ENCODE measurements at regions not wholly inside any gene's neighbourhood (a gene's known extent, or its start where the extent isn't known, plus 50 kb on each side); places are given as distances from the start of the nearest gene placed in this dataset.
"Not testable (repeated sequence)": the region's sequence is repeated elsewhere in the genome, so short reads cannot be mapped to it uniquely, and the experiment has no call there.

DNA sequence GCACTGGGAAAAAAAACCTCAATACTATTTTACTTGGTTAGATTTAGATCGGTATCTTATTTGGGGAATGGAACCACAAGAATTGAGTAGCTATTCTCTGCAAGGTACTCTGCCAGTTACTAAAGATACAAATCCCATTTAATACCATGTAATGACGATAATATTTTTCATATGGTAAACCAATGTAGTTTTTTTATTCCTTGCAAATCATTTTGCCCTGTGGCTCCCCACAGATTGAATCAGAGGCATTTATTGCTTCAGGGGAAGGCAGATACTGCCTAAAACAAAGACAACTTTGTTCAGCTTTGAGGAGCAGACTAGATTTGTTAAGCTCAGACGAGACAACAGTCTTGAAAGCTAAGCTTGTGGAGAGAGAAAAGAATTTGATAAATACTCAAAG lies 226.7 kb upstream of the RUNX1 start:
- no peak for DNase-seq

DNA sequence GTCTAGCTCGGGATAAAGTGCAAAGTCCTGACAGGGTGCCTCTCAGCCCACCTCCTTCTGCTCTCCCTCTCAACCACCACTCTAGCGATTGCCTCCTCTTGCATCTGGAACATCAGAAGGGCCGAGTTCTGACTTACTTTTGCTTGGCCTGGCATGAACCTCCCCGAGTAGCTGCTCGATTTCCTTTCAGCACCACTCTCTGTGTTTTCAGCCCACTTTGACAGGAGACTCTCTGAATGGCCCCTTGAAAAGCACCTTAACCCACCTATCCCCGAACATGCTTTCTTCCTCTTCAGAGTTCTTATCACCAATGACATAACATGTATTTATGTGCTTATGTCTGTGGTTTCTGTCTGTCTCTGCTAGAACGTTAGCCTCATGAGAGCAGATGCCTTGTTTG lies 225.8 kb upstream of the RUNX1 start:
- DNase-seq = no peak

DNA sequence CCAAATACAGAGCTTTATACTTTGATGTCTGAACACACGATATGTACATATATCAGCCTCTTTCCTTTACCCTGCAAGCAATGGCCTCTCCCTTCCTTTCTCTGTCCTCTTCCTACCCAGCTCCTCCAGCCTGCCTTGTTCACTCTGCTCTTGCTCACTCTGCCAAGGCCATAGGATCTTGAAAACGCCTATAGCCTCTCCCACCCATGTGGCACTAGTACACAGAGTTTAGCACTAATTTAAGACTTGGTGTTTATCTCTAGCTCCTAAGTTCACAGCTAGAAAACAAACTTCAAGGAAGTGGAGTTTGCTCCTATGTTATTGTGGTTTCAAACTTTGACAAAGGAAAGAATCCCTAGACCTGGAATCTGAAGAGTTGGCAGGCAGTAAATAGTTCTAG lies 225.0 kb upstream of the RUNX1 start:
- DNase-seq = no peak

DNA sequence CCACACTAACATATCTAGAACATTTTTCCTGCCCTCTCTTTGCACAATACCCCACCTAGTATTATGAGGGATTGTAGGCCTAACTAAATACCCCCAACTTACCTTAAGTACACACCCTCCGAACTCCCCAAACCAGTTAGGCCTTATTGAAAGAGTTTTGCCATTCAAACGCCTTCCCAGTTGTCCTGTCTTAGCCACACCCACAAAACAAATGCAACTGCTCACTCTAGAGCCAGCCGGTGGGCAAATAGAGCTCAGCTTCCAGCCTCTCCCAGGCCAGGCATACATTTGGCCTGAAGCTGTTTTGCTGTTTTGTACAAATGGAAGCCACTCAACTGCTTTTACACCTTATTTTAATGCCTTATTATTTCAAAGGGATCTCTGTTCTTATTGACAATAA lies 224.2 kb upstream of the RUNX1 start:
- DNase-seq = no peak

DNA sequence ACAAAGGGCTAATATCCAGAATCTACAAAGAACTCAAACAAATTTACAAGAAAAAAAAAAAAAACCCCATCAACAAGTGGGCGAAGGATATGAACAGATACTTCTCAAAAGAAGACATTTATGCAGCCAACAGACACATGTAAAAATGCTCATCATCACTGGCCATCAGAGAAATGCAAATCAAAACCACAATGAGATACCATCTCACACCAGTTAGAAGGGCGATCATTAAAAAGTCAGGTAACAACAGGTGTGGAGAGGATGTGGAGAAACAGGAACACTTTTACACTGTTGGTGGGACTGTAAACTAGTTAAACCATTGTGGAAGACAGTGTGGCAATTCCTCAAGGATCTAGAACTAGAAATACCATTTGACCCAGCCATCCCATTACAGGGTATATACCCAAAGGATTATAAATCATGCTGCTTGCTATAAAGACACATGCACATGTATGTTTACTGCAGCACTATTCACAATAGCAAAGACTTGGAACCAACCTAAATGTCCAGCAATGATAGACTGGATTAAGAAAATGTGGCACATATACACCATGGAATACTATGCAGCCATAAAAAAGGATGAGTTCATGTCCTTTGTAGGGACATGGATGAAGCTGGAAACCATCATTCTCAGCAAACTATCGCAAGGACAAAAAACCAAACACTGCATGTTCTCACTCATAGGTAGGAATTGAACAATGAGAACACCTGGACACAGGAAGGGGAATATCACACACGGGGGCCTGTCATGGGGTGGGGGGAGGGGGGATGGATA lies 222.4 kb upstream of the RUNX1 start:
- not testable (repeated sequence) for DNase-seq

DNA sequence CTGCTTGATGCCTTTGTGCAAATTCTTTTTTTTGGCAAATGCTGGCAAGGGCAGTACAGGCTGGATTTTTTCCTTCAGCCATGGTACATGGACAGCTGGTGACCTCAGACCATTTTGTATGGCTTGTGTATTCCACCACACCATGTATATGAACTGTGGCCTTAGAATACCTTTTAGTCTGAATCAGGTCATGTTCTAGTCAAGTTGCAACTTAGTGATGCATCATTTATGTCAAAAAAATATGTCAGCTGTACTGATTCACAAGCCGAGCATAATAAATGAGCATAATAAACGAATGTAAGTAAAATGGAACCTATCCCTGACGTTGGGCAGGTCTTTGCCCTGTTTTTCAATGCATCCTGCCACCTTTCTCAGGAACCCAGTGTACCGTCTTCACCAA lies 219.7 kb upstream of the RUNX1 start:
- DNase-seq = no peak

DNA sequence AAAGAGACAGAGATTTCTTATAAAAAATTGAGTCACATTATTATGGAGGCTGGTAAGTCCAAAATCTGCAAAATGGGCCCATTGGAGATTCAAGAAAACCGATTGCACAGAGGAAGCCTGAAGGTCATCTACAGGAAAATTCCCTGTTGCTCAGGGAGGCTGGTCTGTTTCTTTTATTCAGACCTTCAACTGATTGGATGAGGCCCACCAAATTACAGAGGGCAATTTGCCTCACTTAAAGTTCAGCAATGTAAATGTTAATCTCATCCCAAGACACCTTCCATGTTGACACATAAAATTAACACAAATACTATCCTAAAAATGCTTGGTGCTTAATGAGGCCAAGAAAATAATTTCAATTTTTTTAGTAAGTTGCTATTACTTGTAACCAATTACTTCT lies 219.2 kb upstream of the RUNX1 start:
- DNase-seq = no peak

DNA sequence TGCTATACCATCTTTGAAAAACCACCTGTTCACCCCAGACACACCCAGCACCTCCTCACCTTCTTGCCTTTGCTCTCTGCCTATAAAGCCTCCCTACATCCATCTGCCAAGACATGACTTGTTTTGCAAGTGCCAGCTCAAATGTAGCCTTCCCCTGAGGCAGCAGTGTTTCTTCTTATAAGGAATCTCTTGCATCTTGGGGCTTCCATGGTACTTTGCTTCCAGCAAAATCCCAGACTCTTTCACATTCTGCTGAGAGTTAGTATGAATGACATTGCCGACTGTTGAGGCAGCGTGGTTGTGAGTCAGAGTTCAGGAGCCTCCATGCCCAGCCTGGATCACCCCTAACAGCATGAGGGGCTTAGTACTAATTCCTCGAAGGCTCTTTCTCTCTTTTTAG lies 217.4 kb upstream of the RUNX1 start:
- no peak for DNase-seq

DNA sequence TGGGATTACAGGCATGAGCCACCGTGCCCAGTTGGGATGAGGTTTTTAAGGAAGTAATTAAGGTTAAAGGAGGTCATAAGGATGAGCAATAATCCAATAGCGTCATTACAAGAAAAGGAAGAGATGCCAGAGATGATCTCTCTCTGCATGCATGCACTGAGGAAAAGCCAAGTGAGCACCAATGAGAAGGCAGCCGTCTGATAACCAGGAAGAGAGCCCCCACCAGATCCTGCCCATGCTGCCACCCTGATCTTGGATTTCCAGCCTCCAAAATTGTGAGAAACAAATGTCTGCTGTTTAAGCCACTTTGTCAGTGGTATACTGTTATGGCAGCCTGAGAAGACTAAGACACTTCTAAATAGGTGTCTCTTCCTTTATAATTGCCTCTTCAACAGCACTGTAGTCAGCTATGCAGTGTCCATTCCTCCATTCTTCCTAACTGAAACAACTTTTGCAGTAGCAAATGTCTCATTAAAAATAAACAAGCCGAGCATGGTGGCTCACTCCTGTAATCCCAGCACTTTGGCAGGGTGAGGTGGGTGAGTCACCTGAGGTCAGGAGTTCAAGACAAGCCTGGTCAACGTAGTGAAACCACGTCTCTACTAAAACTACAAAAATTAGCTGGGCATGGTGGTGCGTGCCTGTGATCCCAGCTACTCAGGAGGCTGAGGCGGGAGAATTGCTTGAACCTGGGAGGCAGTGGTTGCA lies 216.2 kb upstream of the RUNX1 start:
- DNase-seq = no peak

DNA sequence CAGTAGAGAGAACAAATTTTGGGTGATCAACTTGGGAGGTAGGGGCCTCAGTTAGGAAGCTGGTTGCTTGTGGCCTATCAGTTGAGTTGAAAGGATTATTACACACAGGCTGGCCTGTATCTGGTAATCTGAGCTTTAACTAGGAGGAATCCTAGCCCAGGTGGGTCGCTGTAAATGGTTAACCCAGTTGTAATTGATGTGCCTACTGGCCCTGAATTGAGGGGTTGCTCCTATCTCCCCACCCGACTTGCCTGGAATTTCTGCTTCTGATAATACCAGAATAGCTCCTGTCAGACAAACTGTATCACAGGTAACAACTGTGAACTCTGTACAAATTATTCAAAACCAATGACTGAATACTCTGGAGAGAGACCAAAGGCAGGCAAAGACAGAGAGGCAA lies 210.4 kb upstream of the RUNX1 start:
- DNase-seq = no peak

DNA sequence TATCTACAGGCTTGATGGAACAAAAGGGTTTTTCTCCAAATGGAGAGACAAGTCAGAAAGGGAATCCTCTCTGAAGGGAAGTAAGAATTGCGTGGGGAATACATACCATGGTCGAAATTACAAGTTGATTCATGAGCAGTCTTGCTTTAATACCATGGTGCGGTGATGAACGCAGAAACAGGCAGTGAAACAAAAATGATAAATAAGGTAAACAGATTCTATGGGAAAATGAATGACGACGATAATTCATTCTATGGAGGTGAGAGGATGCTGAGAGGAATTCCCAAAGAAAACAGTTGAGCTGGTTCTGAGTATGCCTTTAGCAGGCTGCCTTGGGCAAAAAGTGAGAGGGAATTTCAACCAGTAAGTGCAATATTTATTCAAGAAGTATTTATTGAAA lies 209.4 kb upstream of the RUNX1 start:
- no peak for DNase-seq

DNA sequence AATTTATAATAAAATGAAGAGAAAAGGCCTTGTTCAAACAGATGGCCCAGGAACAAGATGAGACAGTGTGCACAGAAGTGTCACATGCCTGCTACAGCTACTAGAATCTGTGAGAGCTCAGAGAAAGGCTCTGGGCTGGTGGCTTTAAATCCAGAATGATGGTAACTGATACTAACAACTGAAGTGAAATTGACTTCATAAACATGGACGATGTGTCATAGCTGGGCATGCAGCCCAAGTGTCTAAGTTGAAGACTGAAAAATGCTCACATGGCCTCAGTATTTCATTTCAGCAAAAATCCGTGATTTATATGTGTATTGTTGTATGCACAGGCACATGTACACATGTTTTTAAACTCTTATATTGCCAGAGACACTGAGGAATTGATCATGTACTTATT lies 208.3 kb upstream of the RUNX1 start:
- DNase-seq = no peak

DNA sequence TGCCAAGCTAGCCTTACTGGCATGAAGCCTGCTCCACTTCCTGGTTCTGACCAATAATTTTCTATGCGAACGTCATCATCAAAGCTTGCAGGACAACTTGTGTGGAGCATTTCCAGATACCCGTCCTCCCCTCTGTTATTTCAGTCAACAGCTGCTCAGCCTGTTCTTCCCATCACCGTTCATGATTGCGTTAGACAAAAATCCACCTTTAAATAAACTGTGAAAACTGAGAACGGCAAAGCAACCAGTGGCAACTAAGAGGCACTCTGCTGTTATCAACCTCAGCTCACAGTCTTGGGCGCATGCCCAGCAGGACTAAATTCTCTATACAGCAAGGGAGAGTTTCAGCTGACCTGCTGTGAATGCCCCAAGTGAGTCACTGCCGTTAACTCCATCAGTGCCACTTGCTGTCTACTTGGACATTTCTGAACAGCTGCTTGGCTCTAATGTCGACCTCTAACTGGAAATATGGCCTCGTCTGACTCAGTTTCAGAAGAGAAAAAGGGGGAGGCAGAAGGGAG lies 207.4 kb upstream of the RUNX1 start:
- DNase-seq = no peak

DNA sequence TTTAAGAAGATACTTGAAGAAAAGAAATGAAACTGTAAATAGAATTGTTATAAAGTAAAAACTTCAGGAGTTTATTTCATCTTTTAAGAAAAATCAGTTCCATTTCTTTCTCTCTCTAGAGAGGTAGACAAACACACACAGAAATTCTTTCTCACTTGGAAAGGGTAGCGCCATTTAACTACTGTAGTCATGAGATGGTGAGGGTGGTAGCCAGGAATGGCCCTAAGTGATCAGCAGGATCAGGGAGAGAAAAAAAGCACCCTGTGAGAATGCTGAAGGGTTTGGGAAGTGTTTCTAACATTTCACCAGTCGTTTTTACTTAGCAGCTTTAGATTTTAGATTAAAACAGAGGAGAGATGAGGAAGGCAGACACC lies 205.7 kb upstream of the RUNX1 start:
- no peak for DNase-seq

DNA sequence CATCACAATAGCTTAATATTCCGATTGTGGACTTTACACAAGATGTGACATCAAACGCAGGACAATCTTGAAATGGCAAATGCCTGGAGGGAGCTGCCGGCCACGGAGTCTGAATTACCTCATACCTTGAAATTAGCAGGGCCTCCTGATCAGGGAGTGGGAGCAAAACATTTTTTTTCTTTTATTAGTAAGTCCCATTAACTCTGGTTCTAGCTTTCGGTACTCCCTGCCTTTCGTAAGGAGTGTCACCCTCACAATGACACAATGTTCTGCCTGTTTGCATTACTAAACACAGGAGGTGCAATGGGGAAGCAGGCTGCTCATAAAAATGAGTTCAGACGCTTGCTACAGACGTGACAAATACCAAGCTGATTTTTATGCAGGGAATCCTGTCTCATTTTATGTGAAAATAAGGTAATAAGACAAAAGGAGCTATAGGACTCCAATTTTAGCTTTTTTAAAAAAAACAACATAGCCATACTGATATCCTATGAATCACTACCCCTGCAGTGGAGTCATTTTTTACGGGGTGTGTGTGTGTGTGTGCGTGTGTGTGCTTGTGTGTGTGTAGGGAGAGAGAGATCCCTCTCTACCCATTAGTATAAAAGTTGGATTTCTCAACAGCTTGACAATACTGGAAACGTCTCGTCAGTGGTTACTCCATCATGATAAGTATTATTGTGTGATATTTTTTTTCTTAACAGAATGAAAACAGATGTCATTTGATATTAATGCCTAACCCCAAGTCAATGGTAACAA lies 205.1 kb upstream of the RUNX1 start:
- DNase-seq = no peak

DNA sequence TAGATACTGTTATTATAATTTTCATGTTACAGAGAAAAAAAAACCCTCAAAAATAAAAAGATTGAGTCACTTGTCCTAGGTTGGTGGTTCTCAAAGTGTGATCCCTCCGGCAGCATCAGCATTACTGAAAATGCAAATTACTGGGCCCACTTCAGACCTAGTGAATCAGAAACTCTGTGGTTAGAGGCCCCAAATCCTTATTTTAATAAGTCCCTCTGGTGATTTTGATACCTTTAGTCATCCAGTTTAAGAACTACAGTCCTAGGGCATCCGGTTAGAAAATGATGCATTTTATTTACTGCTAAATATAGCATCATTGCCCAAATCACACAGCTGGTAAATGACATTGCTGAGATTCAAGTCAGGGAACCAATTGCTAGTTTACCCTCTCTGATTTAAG lies 203.7 kb upstream of the RUNX1 start:
- no peak for DNase-seq

DNA sequence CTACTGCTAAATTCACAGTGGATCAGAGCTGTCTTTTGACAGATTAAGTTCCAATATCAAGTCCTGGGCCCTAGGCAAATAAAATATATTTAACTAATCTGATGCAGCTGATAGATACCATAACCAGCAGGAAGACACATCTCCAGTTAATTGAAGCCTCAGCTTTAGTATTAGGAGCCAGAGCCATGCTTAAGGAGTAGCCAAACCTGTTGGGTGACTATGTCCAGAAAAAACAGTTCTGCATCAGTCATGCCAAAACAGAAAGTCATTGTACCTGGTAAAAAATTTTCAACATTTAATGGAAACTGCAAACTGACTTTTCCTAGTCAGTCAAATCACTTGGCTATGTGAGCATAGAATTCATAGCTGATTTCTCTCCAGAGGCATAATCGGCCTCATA lies 200.5 kb upstream of the RUNX1 start:
- DNase-seq = no peak

DNA sequence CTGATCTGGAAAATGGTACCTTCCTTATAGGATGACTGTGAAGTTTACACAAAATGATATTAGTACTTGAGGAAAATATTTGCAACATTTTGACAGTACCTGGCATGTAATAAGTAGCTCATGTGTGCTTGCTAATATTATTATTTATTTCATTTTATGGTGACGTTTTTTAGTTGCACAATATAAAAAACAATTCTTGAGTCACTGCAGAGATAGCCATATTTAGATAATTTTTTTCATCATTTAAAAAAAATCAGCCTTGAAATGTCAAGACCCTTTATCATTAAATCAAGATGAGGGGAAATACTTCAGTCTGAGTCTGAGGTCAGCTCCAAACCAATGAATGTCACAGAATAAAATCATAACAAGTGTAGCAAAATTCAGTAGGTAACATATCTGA lies 196.8 kb upstream of the RUNX1 start:
- DNase-seq = no peak

DNA sequence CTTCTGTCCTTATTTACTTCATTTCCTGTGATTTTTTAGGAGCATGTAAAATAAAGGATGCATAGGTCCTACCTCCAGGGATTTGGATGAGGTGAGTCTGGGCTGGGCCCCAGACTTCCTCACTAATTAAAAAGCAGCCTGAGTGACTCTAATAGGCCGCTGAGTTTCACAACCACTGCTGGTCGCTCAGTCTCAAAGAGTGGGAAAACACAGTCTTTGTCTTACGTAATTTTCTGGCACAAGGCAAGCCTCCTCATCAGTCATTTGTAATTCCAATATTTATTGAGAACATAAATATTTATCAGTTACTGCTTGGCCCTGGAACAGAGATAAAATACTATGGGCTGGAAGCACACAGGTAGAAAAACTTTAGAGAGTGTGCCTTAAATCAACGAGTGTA lies 195.4 kb upstream of the RUNX1 start:
- DNase-seq = no peak

DNA sequence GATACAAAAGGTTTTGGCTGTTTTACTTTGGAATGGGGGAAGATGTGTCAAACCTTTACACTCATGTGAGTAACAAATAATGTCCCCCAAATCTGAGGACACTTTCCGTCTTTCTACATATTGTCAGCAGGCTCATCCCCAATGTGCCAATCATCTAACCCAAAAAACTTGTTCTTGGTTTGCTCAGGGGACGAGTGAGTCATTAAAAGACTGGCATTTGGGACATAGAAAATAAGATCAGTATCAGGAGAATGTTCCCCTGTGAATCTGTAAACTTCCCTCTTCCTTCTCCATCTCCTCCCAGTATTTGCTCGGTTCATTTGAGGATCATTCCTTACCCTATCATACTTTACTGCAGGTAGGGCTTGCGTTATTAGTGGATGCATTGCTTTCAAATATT lies 194.1 kb upstream of the RUNX1 start:
- no peak for DNase-seq

DNA sequence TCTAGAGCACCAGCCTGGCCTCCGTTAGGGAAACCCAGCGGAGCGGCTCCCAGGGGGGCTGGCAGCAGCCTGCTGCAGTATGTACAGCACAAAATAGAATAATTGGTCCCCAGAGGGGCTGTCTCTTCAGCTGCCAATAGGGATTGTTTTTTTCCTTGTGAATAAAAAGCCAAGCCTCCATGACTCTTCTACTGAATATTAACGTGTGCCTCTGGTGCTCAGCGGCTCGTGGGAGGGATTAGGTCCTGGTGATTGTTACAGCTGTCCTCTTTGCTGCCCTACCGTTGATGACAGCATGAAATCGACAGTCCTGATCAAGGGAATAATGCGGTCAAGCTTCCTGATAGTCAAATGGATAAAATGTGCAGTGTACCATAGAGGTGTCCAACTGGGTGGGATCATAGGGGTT lies 190.7 kb upstream of the RUNX1 start:
- DNase-seq = no peak

DNA sequence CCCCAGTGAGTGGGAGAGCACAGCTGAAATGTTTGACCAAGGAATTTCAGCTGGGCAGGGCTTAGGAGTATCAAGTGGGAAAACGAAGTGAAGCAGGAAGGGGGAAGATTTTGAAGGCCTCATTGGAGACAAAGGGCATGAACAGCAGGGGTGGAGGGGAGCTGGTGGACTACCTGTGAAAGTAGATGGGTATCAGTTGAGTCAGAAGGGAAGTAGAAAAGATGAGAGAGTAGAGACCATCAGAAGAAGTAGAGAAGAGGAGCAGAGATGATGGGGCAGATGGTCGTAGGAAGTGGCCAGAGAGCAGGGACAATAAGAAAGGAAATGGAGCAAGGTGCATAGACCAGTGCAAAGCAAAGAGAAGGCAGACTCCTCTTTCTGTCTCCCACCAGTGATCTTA lies 189.0 kb upstream of the RUNX1 start:
- no peak for DNase-seq

DNA sequence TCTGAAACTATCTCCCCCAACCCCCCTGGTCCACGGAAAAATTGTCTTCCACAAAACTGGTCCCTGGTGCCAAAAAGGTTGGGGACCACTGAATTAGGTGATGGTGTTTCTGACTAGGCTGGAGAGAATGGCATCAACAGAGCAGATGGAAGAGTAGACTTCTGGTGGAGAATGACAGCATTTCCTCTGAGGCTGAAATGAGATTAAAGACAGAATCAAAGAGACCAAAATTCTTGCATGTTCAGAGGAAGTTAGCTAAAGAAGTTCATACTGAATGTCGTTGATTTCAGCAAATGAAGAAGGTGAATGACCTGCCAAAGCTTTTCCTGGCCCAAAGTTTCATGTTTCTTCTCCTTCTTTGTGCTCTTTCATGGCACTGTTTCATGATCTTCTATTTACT lies 188.2 kb upstream of the RUNX1 start:
- DNase-seq = no peak

DNA sequence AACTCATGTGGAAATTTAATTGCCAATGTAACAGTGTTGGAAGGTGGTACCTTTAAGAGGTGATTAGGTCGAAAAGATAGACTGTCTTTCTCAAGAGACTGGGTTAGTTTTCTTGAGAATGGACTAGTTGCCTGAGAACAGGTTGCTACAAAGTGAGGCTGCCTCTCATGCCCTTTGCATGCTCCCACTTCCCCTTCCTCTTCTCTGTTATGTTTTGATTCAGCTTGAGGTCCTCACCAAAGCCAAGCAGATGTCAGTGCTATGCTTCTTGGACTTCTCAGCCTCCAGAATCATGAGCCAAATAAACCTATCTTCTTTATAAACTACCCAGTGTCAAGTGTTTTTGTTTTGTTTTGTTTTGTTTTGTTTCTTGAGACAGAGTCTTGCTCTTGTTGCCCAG lies 187.0 kb upstream of the RUNX1 start:
- DNase-seq = no peak
